ENCODE measurements at regions not wholly inside any gene's neighbourhood (a gene's known extent, or its start where the extent isn't known, plus 50 kb on each side); places are given as distances from the start of the nearest gene placed in this dataset.

GRCh38 chr21:15159382-15160020 is 94.7 kb upstream of the NRIP1 start:
- intact Hi-C loops (cut with micrococcal nuclease; ENCODE audit: unreplicated experiment) (no loop called here), in situ Hi-C loops (cut with HindIII; ENCODE audit: extremely low pct_ligation_motif_present, low pct_unique_long_range_greater_than_20kb) (no loop called here)
- no peaks in the 10 kb centered on the region for H3K36me3 ChIP-seq (replicated peaks in 1 of 2; ENCODE audit: control insufficient read depth in 1 of 2, insufficient read depth in 2 of 2, low read length in 2 of 2)
- H3K4me2 ChIP-seq (ENCODE audit: low read depth, low read length), result no peak overlapping the region
- no peaks in the 10 kb centered on the region for H3K27me3 ChIP-seq (ENCODE audit: control insufficient read depth in 1 of 2, insufficient read depth in 2 of 2, low read length in 2 of 2)
- no peak overlapping the region for H3K27ac ChIP-seq (ENCODE audit: extremely low read length, insufficient read depth, low read length)
- no peak overlapping the region for H3K9ac ChIP-seq (ENCODE audit: insufficient read depth, low read depth, low read length)
- ChIA-PET POLR2A (no interaction called here), CTCF (ENCODE audit: low intra/inter-chr PET ratio, low total read pairs) (no interaction called here)
- no peak overlapping the region for H2AFZ ChIP-seq (ENCODE audit: low read length)
- ATAC-seq (no peak), FAIRE-seq (no peak), DNase-seq (ENCODE audit: low spot score) (no peak)
- H3K4me3 ChIP-seq (replicated peaks in 1 of 3; ENCODE audit: insufficient read depth in 1 of 3, low read depth in 2 of 3, low read length in 3 of 3), result no peak overlapping the region
- H3K9me3 ChIP-seq (ENCODE audit: low read length), result peaks cover 25% of the 10 kb centered on the region
- no peaks in the 10 kb centered on the region for H4K20me1 ChIP-seq (ENCODE audit: insufficient read depth, low read length)
- no peaks in the 10 kb centered on the region for H3K79me2 ChIP-seq (ENCODE audit: insufficient read depth, low read length)
- peaks cover 13% of the 10 kb centered on the region for H3K4me1 ChIP-seq (ENCODE audit: insufficient read depth, low read length)
- BruUV-seq (replicated peaks), result no TSS peak
- WGBS (ENCODE audit: low lambda C conversion rate), result 92% methylated on average over 2 of the region's 2 CpGs
- TF ChIP-seq NR1H2 (CRISPR knock-in tag; IDR thresholded peaks at IDR 0.05; ENCODE audit: borderline replicate concordance, low read depth) (no peak), ZFP36L1 (CRISPR knock-in tag; IDR thresholded peaks at IDR 0.05) (no peak), TFE3 (CRISPR knock-in tag; IDR thresholded peaks at IDR 0.05) (no peak), DMTF1 (CRISPR knock-in tag; IDR thresholded peaks at IDR 0.05) (no peak), PITX1 (CRISPR knock-in tag; IDR thresholded peaks at IDR 0.05) (no peak), CHCHD3 (CRISPR knock-in tag; IDR thresholded peaks at IDR 0.05) (no peak), ZNF616 (CRISPR knock-in tag; IDR thresholded peaks at IDR 0.05; ENCODE audit: low read depth) (no peak), ZBED4 (CRISPR knock-in tag; IDR thresholded peaks at IDR 0.05; ENCODE audit: borderline replicate concordance) (no peak), TBX2 (CRISPR knock-in tag; IDR thresholded peaks at IDR 0.05; ENCODE audit: borderline replicate concordance) (no peak), ZNF350 (CRISPR knock-in tag; IDR thresholded peaks at IDR 0.05; ENCODE audit: borderline replicate concordance, low read depth) (no peak), ERF (CRISPR knock-in tag; IDR thresholded peaks at IDR 0.05) (no peak), SOX13 (IDR thresholded peaks at IDR 0.05) (no peak), SOX13 (CRISPR knock-in tag; conservative IDR thresholded peaks at IDR 0.05 in 1 of 2, IDR thresholded peaks at IDR 0.05 in 1 of 2) (no peak), CBX1 (IDR thresholded peaks at IDR 0.05; ENCODE audit: low read depth) (no peak), ZC3H13 (CRISPR knock-in tag; IDR thresholded peaks at IDR 0.05) (no peak), ZNF816 (CRISPR knock-in tag; IDR thresholded peaks at IDR 0.05; ENCODE audit: borderline replicate concordance) (no peak), HNRNPK (IDR thresholded peaks at IDR 0.05; ENCODE audit: low read depth, low read length, poor library complexity, severe bottlenecking) (no peak)
